ENCODE measurements at regions not wholly inside any gene's neighbourhood (a gene's known extent, or its start where the extent isn't known, plus 50 kb on each side); places are given as distances from the start of the nearest gene placed in this dataset.

DNA sequence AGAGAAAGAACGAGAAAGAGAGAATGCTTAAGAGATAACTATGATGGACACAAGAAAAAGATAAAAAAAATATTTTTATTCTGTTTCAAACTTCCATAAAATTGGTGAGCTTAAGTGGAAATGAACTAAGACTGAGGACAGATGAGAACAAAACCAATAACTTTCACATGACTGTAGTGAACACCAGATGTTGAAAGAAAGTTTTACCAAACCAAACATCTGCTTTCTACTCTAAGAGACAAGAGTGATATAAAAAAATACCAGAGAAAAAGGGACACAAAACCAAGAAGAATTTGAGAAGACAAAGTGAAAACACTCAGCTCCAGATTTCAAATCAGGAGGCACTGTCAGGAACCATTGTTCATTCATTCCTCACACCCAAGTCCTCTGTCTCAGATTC lies 147.9 kb downstream of the IMPG2 start:
- no peak for DNase-seq (ENCODE audit: low read depth in 2 of 2)

DNA sequence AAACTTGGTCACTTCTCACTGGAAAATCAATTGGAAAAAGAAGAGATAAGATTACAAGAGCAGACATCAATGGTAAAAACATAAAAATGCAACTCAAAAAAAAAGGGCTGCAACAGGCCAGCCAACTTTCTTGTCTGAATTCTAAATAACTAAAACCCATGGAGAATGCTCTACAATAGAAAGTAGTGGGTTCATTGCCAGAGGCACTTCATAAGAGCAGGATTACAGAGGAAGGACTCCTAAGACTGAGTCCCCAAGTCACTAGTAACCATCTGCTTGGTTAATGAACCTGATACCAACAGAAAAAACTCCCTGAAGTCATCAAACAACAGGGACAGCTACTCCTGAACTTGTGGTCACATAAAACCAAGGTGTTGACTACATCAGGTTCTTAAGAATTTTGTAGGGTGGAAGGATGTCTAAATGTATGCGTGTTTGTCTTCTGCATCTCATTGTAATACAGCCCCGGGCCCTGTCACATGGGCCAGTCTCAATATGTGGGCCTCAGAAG lies 148.6 kb downstream of the IMPG2 start:
- no peak for DNase-seq (ENCODE audit: low read depth in 2 of 2)

DNA sequence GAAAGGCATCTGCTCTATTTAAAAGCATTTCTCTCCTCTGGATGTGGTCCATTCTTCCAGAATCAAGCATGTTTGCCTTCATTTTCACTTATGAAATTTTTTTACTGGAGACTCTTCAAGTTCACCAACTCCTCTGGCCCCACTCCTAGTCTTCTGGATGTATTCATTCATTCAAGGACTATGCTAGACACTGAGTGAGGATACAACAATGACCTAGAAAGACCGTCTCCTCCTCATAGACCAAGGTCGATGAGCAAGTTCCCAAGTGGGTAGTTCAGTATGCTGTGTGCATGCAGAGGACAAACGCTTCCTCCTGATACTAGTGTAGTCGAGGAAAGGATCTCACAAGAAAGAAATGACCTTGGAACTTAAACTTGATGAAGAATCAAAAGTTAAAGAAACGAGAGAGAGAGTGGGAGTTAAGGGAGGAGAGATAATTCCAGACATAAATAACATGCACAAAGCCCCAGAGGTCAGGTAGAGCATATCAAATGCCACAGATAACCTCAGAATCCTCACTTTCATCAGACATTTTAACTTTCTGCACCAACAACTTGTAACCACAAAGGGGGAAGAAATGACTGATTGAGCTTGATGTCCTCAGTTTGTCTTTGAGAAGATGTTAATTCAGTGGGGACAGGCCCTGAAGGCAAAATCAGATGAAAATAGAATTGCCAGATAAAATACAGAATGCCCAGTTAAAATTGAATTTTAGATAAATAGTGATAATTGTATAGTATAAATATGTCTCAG lies 149.4 kb downstream of the IMPG2 start:
- DNase-seq (ENCODE audit: low read depth in 2 of 2) = no peak

DNA sequence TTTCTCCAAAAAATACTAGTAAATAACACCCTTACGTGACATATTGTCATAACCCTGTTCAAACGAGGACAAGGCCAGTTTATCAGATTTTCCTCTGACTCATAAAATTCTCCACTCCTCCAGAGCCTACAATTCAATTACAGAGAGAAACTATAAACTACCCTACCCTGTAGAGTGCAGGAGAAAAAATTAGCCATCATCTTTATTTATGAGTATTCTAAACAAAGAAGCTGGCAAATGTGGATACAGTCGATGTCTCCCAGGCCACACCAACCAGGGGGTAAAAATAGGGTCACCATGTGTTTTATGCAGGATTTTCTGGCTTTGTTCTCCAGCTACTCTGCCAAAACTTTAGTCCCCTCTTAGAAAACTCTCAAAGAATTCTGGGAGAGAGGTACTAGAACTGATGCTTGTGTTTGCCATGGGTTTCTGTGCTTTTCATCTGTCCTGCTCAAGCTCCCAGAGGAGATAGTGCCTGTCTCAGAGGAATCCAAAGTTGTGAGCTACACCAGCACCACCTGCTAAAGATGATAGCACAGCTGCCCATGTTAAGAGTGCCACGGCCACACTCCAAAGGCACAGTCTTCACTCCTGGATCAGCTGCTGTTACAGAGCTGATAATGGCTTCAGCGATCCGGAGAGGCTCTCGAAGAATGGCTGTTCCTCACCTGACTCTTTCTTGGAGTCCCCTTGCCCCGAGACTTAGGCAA lies 150.2 kb downstream of the IMPG2 start:
- no peak for DNase-seq (ENCODE audit: low read depth in 2 of 2)

DNA sequence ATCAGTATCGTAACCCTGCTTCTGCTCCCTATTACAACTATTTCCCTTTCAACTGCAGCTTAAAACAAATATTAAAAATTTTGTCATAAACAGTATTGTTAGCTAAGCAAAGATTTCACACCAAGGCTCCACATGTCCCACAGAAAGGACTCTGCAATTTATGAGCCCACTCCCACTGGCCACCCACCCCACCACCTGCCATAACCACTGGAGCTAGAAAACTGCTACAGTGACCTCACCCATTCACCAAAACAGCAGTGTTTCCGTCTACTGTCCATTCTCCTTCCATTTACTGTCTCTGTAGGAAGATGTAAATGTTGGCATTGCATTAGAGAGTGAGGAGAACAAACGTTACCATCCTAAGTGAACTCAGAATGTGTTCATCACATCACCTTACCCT lies 150.9 kb downstream of the IMPG2 start:
- no peak for DNase-seq (ENCODE audit: low read depth in 2 of 2)

DNA sequence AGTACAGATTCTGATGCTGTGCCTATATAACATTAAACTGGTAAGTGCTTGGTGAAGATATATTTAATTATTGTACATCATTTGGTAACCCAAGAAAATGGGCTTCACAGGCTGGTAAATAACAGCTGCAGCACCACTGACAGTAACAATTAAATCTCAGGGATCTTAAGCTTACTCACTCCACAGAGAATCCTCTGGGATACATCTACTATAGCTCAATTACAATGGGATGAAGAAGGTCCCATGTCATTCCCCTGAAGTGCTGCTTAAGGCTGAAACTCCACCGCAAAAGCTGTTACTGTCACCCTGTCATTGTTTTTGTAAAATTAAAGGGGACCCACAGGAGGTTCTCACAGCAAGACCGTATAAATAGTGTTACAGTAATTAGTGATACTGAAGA lies 153.0 kb downstream of the IMPG2 start:
- DNase-seq (ENCODE audit: low read depth in 2 of 2) = no peak

DNA sequence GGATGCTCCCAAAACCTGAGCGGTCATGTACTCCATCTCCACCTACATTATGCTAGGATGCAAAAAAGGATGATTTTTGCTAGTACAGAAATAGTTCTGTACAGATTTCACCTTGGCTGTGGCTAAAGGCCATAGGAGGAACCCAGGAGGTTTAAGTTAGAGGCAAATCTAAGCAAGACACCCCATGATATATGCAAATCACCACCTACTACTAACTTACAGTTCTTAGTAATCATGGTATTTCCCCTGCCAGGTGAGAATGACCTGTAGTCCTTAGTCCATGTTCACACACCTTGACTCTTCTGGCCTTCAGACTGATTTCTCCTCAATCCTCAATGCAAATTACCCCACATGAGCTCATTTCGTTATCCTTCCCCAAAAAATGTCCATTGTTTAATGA lies 154.2 kb downstream of the IMPG2 start:
- no peak for DNase-seq (ENCODE audit: low read depth in 2 of 2)

DNA sequence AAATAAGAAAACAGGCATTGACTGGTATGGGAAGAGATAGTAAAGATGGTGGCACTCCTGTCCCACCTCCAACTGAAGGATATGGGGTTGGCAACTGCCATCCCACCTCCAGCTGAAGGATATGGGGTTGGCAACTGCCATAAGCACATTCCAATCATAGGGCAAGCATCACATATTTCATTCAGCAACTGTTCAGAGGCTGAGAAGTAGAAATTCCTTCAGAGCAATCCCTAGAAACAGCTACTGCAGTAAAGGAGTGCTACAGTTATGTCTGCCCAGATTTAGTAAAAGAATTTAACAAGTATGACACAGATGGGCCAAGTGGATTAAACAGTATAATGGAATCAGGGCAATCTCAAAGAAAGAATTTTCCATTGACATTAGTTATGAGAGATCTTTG lies 156.8 kb downstream of the IMPG2 start:
- DNase-seq (ENCODE audit: low read depth in 2 of 2) = no peak

DNA sequence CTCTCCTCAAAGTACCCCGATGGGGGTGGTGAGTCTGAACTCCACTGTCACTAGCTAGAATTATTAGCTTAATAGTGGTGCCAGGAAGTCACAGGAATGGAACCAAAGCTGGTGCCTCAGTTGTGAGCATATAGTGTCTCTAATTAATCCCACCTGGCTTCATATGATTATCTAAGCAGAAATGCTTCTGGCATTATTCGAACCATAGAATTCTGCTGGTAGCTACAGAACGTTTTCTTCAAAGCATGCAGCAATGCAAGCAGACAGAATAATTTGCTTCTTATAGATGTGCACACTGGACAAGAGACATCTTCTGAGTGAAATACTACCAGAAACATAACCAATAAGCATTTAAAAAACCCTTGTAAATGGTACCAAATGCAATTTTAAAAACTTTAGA lies 160.9 kb downstream of the IMPG2 start:
- DNase-seq (ENCODE audit: low read depth in 2 of 2) = no peak

DNA sequence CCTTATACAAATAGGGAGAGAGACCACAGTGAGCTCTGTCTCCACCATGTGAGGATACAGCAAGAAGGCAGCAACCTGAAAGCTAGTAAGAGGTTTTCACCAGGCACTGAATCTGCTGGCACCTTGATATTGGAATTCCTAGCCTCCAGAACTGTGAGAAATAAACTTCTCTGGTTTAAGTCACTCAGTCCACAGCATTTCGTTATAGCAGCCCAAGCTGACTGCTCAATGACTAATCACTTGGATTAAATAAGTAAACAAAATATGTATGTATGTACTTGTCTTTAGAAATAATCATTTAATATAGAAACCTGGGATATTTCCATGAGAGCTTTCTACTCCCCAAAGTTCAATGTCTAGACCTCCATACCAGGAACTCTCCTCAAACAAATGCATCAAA lies 162.0 kb downstream of the IMPG2 start:
- DNase-seq (ENCODE audit: low read depth in 2 of 2) = no peak

DNA sequence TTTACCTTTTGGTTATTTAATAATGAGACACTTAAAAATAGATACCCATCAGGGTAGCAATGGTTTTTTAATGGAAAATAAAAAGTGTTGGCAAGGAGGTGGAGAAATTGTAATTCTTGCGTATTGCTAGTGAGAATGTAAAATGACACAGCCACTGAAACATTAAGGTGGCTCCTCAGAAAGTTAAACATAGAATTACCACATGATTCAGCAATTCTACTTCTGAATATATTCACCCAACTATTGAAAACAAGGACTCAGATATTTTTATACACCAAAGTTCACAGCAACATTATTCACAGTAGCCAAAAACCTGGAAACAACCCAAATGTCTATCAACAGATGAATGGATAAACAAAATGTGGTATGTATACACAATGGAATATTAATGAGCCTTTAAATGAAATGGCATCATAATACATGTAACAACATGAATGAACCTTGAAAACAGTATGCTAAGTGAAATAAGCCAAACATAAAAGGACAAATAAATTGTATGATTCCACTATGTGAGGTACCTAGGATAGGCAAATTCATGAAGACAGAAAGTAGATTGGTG lies 163.5 kb downstream of the IMPG2 start:
- no peak for DNase-seq (ENCODE audit: low read depth in 2 of 2)

DNA sequence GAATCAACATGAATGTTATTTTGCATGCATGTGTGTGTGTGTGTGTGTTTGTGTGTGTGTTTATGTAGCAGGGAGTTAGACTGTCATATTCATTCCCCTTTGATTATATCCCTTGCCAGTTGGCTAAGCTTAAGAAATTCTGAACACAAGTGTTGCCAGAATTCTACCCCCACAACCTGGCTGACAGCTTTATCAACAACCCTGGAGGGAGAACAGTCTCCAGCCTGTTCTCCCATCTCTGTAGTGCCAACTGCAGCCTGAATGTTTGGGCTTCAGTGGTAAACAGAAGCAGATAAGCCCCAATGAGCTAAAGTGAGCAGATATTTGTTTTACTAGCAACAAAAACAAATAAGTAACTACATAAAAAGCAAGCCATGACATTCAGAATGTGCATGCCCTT lies 162.6 kb upstream of the ABI3BP start:
- DNase-seq (ENCODE audit: low read depth in 2 of 2) = no peak

DNA sequence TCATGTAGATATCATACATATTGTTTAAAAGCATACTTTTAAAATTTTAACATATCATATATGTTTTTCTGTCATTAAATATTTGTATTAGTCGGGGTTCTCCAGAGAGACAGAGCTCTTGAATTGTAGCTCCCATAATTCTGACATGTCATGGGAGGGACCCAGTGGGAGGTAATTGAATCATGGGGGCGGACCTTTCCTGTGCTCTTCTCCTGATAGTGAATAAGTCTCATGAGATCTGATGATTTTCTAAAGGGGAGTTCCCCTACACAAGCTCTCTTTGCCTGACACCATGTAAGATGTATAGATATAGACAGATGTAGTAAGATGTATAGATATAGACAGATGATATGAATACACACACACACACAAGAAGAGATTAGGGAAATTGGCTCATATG lies 161.2 kb upstream of the ABI3BP start:
- DNase-seq (ENCODE audit: low read depth in 2 of 2) = no peak

DNA sequence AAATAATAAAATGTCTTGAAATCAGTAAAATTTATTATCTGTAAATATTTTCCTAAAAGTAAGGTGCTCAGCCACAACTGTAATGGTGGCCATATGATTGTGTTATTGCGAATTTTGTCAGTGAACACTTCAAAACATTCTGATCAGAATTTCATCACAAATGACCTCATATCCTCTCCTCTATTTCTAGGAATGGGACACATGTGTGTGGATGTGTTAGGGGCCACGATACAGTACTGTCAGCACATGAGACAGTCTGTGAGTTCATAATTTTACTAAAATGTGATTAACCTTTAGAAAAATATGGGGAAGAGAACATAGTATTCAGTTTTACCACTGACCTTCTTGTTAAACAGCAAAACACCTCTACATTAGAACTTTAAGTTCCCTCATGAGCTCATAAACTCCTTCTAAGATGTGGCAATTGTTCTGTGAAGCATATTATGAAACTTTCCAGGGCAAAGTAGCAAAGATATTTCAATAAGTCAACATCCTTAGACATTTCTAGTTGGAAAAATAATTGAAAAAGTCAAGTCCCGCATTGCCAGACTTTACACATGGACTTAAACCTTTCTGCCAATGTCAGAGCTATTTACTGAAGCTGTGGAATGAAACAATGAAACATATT lies 158.2 kb upstream of the ABI3BP start:
- no peak for DNase-seq (ENCODE audit: low read depth in 2 of 2)

DNA sequence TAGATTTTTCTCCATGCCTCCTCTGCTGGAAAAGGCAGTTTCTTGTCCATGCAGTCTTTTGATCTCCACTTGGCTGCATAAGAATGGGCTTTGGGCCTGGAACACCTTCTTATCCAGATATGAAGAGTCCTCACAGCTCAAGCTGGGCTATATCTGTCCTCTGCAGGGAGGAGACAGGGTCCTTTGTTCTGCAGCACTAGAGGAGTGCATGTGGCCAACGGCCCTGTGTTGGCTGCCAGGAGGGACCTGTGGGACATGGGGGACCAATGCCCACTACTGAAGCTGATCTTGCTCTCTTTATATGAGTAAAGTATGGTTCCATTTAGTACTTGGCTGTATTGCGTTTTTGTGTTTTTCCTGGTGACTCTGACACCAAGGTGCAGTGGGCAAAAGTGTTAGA lies 157.3 kb upstream of the ABI3BP start:
- DNase-seq (ENCODE audit: low read depth in 2 of 2) = no peak

DNA sequence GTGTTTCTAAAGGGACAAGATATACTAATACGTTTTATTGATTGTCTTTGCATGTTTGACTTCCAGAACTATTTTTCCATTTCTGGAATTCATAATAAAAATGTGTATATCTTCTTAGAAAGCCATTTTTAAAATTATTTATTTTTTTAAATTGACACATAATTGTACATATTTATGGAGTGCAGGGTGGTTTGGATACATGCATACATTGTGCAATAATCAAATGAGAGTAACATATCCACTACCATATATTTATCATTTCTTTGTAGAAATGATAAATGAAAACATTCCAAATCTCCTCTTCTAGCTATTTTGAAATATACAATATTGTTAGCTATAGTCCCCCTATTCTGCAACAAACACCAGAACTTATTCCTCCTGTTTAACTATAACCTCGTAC lies 156.5 kb upstream of the ABI3BP start:
- no peak for DNase-seq (ENCODE audit: low read depth in 2 of 2)

DNA sequence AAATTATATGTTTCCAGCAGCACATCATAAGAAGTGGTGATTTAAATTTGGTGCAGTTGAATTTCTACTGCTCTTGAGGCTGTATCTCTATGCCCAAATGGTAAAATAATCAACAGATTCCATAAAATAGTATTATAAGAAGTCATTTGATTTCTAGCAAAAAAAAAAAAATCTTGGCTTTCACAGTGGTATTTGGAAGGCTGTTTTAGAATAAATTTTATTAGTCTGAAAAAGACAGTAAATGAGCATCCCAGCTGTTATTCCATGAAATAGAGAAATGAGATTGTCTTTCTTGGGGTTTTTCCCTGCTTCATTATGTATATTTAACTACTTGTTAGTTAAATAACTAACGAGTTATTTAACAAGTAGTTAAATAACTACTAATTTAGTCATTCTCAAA lies 156.0 kb upstream of the ABI3BP start:
- DNase-seq (ENCODE audit: low read depth in 2 of 2) = no peak

DNA sequence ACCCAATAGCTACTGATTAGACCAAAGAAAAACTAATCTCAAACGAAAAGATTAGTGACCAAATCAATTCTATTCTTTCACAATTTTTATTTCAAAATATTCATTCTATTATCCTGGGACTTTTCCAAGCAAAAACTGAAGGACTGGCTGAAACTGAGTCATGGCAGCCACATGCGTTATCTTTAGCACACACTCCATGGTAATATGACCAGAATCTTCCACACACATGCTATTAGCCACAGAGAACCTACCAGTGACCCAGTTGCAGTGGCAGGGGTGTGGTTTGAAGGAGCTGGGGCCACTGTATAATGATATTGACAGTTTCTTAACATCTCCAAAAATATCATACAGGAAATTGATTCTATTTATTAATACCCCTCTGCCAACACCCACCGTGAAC lies 154.8 kb upstream of the ABI3BP start:
- DNase-seq (ENCODE audit: low read depth in 2 of 2) = no peak

DNA sequence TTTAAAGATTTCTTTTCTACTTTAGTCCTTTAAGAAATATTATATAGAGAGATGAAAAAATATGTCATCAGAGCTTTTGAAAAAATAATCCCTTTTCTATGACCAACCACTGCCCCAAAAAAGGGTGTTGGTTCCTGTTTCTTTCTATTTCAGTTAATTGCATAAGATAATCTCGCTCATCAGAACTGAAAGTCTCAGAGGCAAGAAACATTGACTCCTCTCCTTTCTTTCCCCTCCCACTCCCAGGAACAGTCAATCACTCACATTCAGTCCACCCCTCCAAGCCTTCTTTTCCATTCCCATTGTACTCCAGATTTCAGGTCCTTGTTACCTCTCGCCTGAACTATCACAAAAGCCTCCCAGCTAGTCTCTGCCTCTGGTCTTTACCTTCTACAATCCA lies 153.7 kb upstream of the ABI3BP start:
- no peak for DNase-seq (ENCODE audit: low read depth in 2 of 2)

DNA sequence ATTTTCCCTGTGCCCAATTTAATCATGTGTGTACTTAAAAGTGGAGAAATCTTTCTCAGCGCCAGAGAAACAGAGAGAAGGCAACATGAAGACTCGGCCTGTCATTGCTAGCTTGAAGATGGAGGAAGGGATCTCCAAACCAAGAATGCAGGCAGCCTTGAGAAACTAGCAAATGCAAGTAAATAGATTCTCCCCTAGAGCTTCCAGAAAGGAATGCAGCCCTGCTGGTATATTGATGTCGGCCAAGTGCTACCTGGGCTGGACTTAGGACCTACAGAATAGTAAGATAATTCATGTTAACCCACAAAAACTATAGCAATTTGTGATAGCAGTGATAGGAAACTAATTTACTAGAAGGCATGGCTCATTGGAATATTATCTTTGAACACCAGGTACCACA lies 150.9 kb upstream of the ABI3BP start:
- no peak for DNase-seq (ENCODE audit: low read depth in 2 of 2)

DNA sequence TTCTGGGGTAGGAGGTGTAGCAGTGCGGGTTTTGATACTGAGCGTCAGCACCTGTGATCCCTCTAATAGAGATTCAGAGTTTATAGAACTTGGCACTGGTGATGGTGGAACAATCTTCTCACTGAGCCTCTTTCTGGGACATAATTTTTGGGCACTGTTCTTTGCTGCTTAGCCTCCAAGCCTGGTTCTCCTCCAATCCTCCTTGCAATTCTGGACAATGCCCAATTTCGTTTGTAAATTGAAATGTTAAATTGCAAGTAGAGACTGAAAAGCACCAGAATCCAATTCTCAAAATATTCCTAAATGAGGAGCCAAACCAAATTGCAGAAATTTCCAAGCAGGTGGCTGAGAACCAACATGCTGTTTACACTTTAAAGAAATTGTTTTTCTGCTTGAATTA lies 149.8 kb upstream of the ABI3BP start:
- DNase-seq (ENCODE audit: low read depth in 2 of 2) = no peak

DNA sequence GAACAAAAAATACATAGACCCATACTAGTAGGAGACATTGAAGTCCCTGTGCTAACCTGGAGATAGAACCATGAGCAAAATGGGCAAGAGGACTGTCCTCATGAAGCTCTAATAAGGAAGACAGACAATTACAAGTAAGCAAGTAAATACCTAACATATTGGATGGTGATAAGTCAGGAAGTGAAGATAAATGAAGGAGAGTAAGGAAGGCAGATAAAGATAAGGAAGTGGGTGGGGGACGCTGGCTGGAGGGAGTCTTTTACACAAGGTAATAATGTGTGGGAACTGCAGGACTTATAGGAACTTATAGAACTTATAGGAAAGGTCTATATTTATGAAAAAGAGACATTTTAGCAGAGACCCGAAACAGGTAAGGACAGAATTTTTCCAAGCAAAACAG lies 148.9 kb upstream of the ABI3BP start:
- no peak for DNase-seq (ENCODE audit: low read depth in 2 of 2)

DNA sequence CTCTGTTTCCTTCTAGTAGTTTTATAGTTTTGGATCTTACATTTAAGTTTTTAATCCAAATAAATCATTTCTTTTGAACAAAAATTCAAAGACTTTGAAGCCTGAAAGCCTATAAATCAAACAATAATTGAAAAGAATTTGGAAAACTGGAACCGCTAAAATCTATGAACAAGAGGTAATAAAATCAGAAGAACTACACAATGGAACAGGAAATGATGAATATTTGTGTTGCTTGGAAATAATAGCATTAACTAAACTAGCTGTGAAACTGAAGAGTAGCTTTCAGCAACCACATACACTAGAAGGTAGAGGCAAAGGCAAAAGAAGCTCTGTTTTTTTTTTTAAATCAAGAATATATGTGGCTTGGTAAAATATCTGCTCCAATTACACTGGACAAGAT lies 147.9 kb upstream of the ABI3BP start:
- DNase-seq (ENCODE audit: low read depth in 2 of 2) = no peak

Measured in activated CD4-positive, alpha-beta T cell treated with anti-CD3 and anti-CD28 coated beads for 24 hours (primary cell).